ENCODE measurements at regions not wholly inside any gene's neighbourhood (a gene's known extent, or its start where the extent isn't known, plus 50 kb on each side); places are given as distances from the start of the nearest gene placed in this dataset.

GRCh38 chr14:83816761-83817160 is 1713.2 kb upstream of the FLRT2 start:
- DNase-seq (ENCODE audit: low read depth) = peak; percentile 37

GRCh38 chr14:83825843-83826242 is 1704.1 kb upstream of the FLRT2 start:
- DNase-seq (ENCODE audit: low read depth) = no peak

GRCh38 chr14:83826838-83827237 is 1703.1 kb upstream of the FLRT2 start:
- peak; percentile 49 for DNase-seq (ENCODE audit: low read depth)

GRCh38 chr14:83827383-83827782 is 1702.6 kb upstream of the FLRT2 start:
- DNase-seq (ENCODE audit: low read depth) = no peak

GRCh38 chr14:83828406-83828805 is 1701.5 kb upstream of the FLRT2 start:
- DNase-seq (ENCODE audit: low read depth) = no peak

GRCh38 chr14:83830316-83830715 is 1699.6 kb upstream of the FLRT2 start:
- no peak for DNase-seq (ENCODE audit: low read depth)

GRCh38 chr14:83838226-83838625 is 1691.7 kb upstream of the FLRT2 start:
- DNase-seq (ENCODE audit: low read depth) = no peak

GRCh38 chr14:83842547-83842946 is 1687.4 kb upstream of the FLRT2 start:
- no peak for DNase-seq (ENCODE audit: low read depth)

- DNase-seq (ENCODE audit: low read depth) = no peak
These were observed 1682.8 kb upstream of the FLRT2 start for GRCh38 chr14:83847102-83847501.

GRCh38 chr14:83850092-83850491 is 1679.9 kb upstream of the FLRT2 start:
- DNase-seq (ENCODE audit: low read depth) = no peak

GRCh38 chr14:83856334-83856733 is 1673.6 kb upstream of the FLRT2 start:
- DNase-seq (ENCODE audit: low read depth) = no peak

GRCh38 chr14:83860631-83861155 is 1669.3 kb upstream of the FLRT2 start:
- DNase-seq (ENCODE audit: low read depth) = no peak

GRCh38 chr14:83863042-83863774 is 1666.7 kb upstream of the FLRT2 start:
- DNase-seq (ENCODE audit: low read depth) = no peak

GRCh38 chr14:83864106-83864505 is 1665.8 kb upstream of the FLRT2 start:
- no peak for DNase-seq (ENCODE audit: low read depth)

GRCh38 chr14:83867566-83868225 is 1662.2 kb upstream of the FLRT2 start:
- no peak for DNase-seq (ENCODE audit: low read depth)

GRCh38 chr14:83870546-83871270 is 1659.2 kb upstream of the FLRT2 start:
- no peak for DNase-seq (ENCODE audit: low read depth)

- DNase-seq (ENCODE audit: low read depth) = no peak
These were observed 1656.3 kb upstream of the FLRT2 start for GRCh38 chr14:83873669-83874068.

- peak; percentile 10 for DNase-seq (ENCODE audit: low read depth)
These were observed 1655.3 kb upstream of the FLRT2 start for GRCh38 chr14:83874662-83875061.

GRCh38 chr14:83883732-83884131 is 1646.2 kb upstream of the FLRT2 start:
- no peak for DNase-seq (ENCODE audit: low read depth)

- DNase-seq (ENCODE audit: low read depth) = no peak
These were observed 1644.1 kb upstream of the FLRT2 start for GRCh38 chr14:83885837-83886293.

GRCh38 chr14:83887866-83888265 is 1642.1 kb upstream of the FLRT2 start:
- peak; percentile 7 for DNase-seq (ENCODE audit: low read depth)

GRCh38 chr14:83893447-83893846 is 1636.5 kb upstream of the FLRT2 start:
- no peak for DNase-seq (ENCODE audit: low read depth)

All from RPMI7951 (cell line).